Stimulated activated naive CD8-positive, alpha-beta T cell treated with anti-CD3 and anti-CD28 coated beads, Interleukin-15, amount 100 ng/mL, for 72 hours (primary cell): ENCODE measurements at regions not wholly inside any gene's neighbourhood (a gene's known extent, or its start where the extent isn't known, plus 50 kb on each side); places are given as distances from the start of the nearest gene placed in this dataset.

Source experiments
- ATAC-seq: fragments of 150-1000 bp; cut with Tn5 transposase; 2 replicates; pipeline ENCODE4 v1.10.0; 2021; ENCODE audit warnings: mild to moderate bottlenecking, moderate library complexity
- DNase-seq, 2 donors: peaks; one replicate each; pipeline ENCODE4 v3.0.0; 2021 to 2022
- H3K27ac Mint-ChIP-seq, 2 donors: one replicate each; pipeline ENCODE4 v1.8.0; 2022; ENCODE audit warnings: mild to moderate bottlenecking in 2 of 2, mixed read lengths in 2 of 2, moderate library complexity in 2 of 2
- H3K27me3 Mint-ChIP-seq: one replicate; pipeline ENCODE4 v1.8.0; 2022; ENCODE audit warnings: mixed read lengths
- H3K4me1 Mint-ChIP-seq: one replicate; pipeline ENCODE4 v1.8.0; 2022; ENCODE audit warnings: mild to moderate bottlenecking, mixed read lengths
- H3K4me3 Mint-ChIP-seq, 2 donors: one replicate each; pipeline ENCODE4 v1.8.0; 2022; ENCODE audit warnings: mild to moderate bottlenecking in 2 of 2, mixed read lengths in 2 of 2, moderate library complexity in 1 of 2
- H3K9me3 Mint-ChIP-seq, 2 donors: one replicate each; pipeline ENCODE4 v1.8.0; 2022; ENCODE audit warnings: mixed read lengths in 2 of 2

DNA sequence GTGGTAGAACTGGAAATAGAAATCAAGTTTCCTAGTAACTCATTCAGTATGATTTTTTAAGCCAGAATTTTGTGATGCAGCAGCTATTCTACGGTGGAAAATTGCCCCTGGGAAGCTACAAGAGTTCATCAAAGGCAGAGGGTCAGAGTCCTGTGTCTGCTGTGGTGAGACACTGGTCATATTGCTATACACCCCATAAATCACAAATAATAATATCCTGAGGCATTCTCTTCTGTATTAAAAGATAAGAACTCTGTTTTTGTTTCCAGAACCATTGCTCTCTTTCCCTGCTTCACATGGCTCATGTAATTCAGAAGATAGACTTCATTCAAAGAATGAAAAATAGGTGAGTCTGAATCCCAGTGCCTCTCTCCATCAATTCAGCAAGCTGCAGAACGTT lies 188.8 kb upstream of the NOCT start:
- ATAC-seq, result no peak
- no peak overlapping the region for H3K4me3 Mint-ChIP-seq

DNA sequence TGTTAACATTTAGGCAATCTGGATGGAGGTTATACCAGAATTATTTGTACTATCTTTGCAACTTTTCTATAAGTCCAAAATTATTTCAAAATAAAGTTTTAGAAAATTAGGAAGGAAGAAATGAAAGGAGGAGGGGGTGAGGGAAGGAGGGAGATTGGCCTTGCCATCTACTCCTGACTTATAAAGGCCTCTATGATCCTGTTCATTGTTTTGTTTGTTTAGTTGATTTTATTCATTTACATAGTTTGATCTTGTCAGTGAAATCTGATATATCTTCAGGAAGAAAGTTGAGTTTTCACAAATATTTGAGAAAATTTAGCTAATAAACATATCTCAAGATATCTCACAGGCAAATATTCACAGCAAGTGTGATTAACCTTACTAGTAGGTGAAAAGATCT lies 189.3 kb upstream of the NOCT start:
- no peak overlapping the region for H3K4me3 Mint-ChIP-seq
- H3K27ac Mint-ChIP-seq, result no peak overlapping the region
- H3K27me3 Mint-ChIP-seq, result no peaks in the 10 kb centered on the region
- no peaks in the 10 kb centered on the region for H3K9me3 Mint-ChIP-seq
- no peaks in the 10 kb centered on the region for H3K4me1 Mint-ChIP-seq
- DNase-seq (no peak), ATAC-seq (no peak)

More for the DNA sequence above, 188.8 kb upstream of the NOCT start:
- Mint-ChIP-seq H3K4me1 (no peaks in the 10 kb centered on the region), H3K9me3 (no peaks in the 10 kb centered on the region), H3K27ac (no peak overlapping the region), H3K27me3 (no peaks in the 10 kb centered on the region)
- no peak for DNase-seq

DNA sequence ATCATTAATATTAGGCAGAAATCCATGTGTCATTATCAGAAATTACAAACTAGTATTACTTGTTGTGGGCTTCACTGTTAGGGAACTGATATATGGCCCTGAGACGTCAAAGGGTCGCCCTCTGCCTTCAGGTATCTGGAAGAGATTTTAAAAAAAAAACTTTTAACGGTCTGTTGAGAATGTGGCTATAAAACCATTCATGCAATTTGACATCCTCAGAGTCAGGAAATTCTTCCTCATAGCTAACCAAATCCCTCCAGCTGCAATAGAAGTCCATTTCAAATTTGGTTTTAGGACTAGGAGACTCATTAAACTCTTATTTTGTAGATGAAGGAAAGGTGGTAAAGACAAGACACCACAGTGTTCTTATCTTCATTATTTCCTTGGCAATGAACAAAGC lies 194.2 kb upstream of the NOCT start:
- Mint-ChIP-seq H3K27ac (no peak overlapping the region), H3K4me1 (no peaks in the 10 kb centered on the region), H3K9me3 (peaks cover 0 to 7% of the 10 kb centered on the region in 2 donors), H3K27me3 (peaks cover 8% of the 10 kb centered on the region), H3K4me3 (no peak overlapping the region)
- no peak for ATAC-seq
- DNase-seq, result no peak

DNA sequence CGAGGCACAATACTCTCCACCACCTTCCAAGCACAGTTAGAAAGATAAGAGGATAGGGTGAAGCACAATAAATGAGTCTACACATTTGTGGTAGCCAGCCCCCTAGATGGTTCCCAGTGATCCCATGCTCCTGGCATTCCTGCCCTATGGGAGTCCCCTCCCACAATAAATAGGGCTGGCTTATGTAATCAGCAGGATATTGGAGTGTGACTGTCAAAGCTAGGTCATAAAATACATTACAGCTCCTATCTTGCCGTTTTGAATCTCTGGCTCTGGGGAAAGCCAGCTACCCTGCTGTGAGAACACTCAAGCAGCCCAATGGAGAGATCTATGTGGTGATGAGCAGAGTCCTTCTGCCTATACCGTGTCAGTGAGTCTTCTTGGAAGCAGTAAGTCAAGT lies 198.7 kb upstream of the NOCT start:
- H3K9me3 Mint-ChIP-seq, result peaks cover 0 to 7% of the 10 kb centered on the region in 2 donors
- H3K27ac Mint-ChIP-seq, result no peak overlapping the region
- H3K4me1 Mint-ChIP-seq, result no peaks in the 10 kb centered on the region
- no peak for ATAC-seq
- DNase-seq, result no peak
- H3K27me3 Mint-ChIP-seq, result peaks cover 21% of the 10 kb centered on the region
- H3K4me3 Mint-ChIP-seq, result no peak overlapping the region

DNA sequence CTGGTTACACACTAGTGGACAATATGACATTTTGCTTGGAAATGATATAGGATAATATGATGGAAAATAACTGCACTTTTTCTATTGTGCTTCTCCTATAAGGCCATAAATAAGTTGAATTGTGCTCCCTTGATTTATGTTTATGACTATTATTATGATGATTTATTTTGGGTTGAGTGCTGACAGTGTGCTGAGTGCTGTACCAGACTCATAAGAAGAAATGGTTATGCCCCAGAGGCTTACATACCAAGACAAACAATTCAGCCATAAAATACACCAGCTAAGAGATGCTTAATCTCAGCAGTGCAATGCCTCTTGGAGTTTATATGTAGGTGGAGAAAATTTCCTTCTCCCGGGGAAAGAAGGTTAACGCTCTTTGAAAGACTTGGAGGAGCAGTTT lies 199.8 kb upstream of the NOCT start:
- H3K9me3 Mint-ChIP-seq, result peaks cover 0 to 7% of the 10 kb centered on the region in 2 donors
- H3K27me3 Mint-ChIP-seq, result peaks cover 23% of the 10 kb centered on the region
- no peaks in the 10 kb centered on the region for H3K4me1 Mint-ChIP-seq
- ATAC-seq, result no peak
- no peak for DNase-seq
- H3K27ac Mint-ChIP-seq, result no peak overlapping the region
- no peak overlapping the region for H3K4me3 Mint-ChIP-seq

DNA sequence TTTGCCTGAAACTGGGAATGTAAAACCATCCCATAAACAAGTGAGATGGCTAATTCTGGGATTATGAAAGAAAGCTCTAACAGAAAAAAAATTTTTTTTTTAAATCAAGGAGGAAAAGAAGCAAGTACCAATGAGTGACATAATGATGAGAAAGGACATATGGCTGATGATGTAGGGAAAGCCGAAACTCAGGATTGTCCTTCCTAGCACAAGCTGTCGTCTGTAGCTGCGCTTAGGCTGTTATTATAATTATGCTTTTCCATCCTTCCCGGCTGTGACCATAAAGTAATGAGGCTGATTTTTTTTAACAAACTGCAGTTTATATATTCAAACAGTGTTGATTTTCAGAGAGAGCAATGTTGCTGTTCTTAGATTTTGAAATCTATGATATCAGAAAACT lies 209.8 kb upstream of the NOCT start:
- Mint-ChIP-seq H3K9me3 (no peaks in the 10 kb centered on the region), H3K27me3 (peaks cover 47% of the 10 kb centered on the region), H3K4me3 (no peak overlapping the region), H3K27ac (no peak overlapping the region), H3K4me1 (no peaks in the 10 kb centered on the region)
- ATAC-seq (no peak), DNase-seq (no peak)

DNA sequence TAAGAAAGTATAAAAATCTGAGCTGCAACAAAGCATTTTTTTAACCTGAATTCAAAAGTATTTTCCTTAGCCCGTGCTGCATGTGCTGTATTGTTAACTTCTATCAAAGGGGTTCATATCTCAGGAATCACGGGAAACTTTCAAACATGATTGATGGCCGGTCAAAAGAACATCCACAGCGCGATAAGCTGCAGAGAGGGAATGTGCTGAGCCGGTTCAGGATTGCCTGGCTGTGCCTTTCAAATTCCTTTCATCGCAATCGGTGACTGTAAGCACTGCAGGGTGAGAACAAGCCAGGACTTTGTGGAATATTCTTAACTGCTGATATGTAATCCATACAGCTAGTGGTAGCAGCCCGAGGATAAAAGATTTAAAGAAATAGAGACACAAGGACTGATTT lies 210.9 kb upstream of the NOCT start:
- H3K27ac Mint-ChIP-seq, result no peak overlapping the region
- no peak overlapping the region for H3K4me3 Mint-ChIP-seq
- peaks cover 47% of the 10 kb centered on the region for H3K27me3 Mint-ChIP-seq
- ATAC-seq (no peak), DNase-seq (no peak)
- H3K4me1 Mint-ChIP-seq, result no peaks in the 10 kb centered on the region
- peaks cover 0 to 2% of the 10 kb centered on the region in 2 donors for H3K9me3 Mint-ChIP-seq

DNA sequence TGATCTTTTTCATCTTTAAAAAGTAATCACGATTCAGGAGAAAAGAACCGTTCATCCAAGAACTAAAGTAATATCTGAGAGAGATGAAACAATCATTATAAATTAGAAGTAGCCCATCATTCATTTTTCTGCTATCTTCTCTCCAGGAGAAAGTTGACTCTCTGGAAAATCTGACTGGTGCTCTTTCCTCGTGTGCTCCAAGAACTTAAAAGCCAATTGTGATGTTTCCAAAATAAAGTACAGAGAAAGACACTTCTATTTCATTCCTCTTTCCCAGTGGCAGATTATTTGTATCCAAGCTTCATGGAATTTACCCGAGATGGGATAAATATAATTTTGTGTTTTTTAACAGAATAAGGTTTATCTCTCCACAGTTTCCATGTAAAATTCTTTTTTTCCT lies 212.5 kb upstream of the NOCT start:
- no peaks in the 10 kb centered on the region for H3K4me1 Mint-ChIP-seq
- no peak for ATAC-seq
- H3K4me3 Mint-ChIP-seq, result no peak overlapping the region
- no peak overlapping the region for H3K27ac Mint-ChIP-seq
- peaks cover 0 to 5% of the 10 kb centered on the region in 2 donors for H3K9me3 Mint-ChIP-seq
- DNase-seq, result no peak
- peaks cover 36% of the 10 kb centered on the region for H3K27me3 Mint-ChIP-seq

DNA sequence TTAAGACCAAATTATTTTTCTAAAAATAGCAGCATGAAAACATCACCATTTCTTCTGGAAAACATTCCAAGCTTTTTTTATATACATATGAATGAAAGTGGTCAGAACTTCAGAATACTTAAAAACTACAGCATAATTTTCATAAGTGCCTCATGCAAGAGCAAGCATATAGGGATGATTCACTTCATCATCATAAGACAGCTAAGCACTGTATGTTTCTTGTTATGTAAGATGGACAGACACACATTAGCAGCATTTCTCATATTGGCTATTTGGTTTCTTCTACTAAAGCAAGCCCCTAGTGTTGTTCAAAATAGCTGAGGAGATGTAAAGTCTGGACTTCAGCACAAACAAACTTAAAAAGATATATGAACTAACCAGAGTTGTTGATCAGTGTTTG lies 213.1 kb upstream of the NOCT start:
- Mint-ChIP-seq H3K9me3 (peaks cover 0 to 5% of the 10 kb centered on the region in 2 donors), H3K4me3 (no peak overlapping the region), H3K27me3 (peaks cover 31% of the 10 kb centered on the region), H3K4me1 (no peaks in the 10 kb centered on the region), H3K27ac (no peak overlapping the region)
- no peak for ATAC-seq
- no peak for DNase-seq

DNA sequence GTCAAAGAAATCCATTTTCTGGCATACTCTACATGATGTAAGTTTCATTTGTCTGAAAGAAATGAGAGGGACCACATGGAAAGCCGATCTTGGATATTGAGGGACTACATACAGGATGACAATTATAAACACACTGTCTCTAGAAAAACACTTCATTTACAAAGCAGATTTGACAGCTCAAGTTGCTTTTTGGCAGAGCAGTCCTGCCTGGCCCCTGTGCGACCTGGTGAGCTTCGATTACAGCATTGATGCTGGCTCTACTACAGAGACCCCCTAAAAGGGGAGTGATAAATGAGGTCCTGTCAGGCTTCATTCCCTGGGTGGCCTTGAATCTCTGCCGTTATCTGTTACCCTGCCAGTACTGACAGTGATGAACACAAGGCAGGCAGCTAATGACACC lies 215.2 kb upstream of the NOCT start:
- Mint-ChIP-seq H3K9me3 (peaks cover 0 to 5% of the 10 kb centered on the region in 2 donors), H3K4me3 (no peak overlapping the region), H3K4me1 (no peaks in the 10 kb centered on the region), H3K27ac (no peak overlapping the region), H3K27me3 (peaks cover 21% of the 10 kb centered on the region)
- ATAC-seq, result no peak
- DNase-seq, result no peak

DNA sequence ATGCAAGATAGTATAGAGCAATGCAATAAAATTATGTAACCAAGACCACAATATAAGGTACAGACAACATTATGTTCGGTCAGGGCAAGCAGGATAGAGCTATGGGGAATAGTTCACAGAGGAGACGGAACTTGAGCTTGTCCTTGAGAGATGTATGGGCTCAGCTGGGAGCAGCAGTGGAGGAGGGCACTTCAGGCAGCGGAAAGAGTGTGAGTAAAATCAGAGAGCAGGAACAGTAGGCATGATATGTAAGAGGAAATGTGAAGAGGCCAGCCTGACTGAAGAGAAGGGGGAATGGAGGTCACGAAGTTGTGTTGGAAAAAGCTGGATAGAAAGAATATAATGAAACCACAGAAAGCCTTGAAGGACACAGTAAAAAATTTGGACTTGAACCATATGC lies 217.2 kb upstream of the NOCT start:
- no peak overlapping the region for H3K4me3 Mint-ChIP-seq
- H3K27me3 Mint-ChIP-seq, result peaks cover 8% of the 10 kb centered on the region
- H3K4me1 Mint-ChIP-seq, result no peaks in the 10 kb centered on the region
- DNase-seq (no peak), ATAC-seq (no peak)
- no peak overlapping the region for H3K27ac Mint-ChIP-seq
- H3K9me3 Mint-ChIP-seq, result peaks cover 0 to 5% of the 10 kb centered on the region in 2 donors

DNA sequence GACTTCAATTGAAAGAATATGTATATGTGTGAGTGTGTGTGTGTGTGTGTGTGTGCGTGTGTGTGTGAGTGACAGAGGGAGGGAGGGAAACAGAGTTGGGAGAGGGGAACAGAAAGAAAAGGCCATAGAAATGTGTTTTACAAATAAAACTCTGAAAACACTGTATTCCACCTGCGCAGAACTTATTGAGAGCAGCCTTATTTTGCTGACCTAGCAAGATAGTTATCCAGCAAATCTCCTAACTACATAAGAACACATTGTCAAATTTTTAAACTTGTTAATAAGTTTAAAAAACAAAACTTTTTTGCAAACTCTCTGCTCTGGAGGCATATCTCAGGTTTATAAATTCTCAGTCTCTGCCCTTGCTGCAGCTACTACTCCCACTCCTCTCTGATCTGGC lies 217.9 kb upstream of the NOCT start:
- peaks cover 0 to 5% of the 10 kb centered on the region in 2 donors for H3K9me3 Mint-ChIP-seq
- peaks cover 8% of the 10 kb centered on the region for H3K27me3 Mint-ChIP-seq
- no peaks in the 10 kb centered on the region for H3K4me1 Mint-ChIP-seq
- ATAC-seq, result no peak
- DNase-seq, result no peak
- H3K27ac Mint-ChIP-seq, result no peak overlapping the region
- H3K4me3 Mint-ChIP-seq, result no peak overlapping the region

DNA sequence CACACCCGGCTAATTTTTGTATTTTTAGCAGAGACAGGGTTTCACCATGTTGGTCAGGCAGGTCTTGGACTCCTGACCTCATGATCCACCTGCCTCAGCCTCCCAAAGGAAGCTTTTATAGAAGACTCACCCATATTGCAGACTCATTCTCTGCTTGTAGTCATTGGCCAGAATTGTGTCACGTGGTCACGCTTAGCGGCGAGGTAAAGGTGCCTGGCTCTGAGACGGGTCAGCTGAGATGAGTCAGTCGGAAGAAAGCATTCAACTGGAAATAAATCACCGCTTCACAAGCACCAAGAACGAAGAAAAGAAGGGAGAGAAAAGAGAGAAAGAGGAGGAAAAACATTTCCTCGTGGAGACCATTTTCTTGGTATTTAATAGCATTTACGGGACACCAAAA lies 218.8 kb upstream of the NOCT start:
- H3K27ac Mint-ChIP-seq, result no peak overlapping the region
- no peak for DNase-seq
- no peak overlapping the region for H3K4me3 Mint-ChIP-seq
- H3K9me3 Mint-ChIP-seq, result peaks cover 0 to 5% of the 10 kb centered on the region in 2 donors
- peaks cover 8% of the 10 kb centered on the region for H3K27me3 Mint-ChIP-seq
- no peaks in the 10 kb centered on the region for H3K4me1 Mint-ChIP-seq
- no peak for ATAC-seq

DNA sequence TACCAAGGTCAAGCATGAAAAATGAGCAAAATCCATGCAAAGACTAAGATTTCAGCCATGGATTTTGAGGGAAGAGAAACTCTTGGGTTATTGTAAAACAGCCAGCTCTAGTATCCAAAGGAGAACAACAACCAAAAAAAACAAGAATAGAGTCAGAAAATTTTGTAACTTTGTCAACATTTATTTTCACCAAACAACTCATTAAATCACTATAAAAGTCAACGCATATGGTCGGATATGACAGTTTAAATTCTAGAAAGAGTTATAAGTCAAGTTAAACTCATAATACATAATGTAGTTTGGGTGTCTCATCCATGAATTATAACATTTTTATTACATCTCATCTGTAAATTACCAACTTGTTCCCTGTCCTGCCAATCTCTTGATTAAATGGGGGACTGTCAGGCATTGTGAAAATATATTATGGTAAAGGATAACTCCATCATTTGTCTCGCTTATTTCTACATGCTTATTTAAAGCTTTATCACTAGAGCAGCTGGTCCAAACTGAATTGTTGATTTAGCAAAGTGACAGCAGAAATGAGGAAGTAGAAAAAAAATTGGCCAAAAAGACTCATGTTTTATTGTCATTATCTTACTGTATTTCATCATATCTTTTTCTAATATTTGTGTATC lies 224.8 kb upstream of the NOCT start:
- no peak overlapping the region for H3K4me3 Mint-ChIP-seq
- H3K27ac Mint-ChIP-seq, result no peak overlapping the region
- no peaks in the 10 kb centered on the region for H3K4me1 Mint-ChIP-seq
- DNase-seq (no peak), ATAC-seq (no peak)
- H3K9me3 Mint-ChIP-seq, result no peaks in the 10 kb centered on the region
- H3K27me3 Mint-ChIP-seq, result no peaks in the 10 kb centered on the region

DNA sequence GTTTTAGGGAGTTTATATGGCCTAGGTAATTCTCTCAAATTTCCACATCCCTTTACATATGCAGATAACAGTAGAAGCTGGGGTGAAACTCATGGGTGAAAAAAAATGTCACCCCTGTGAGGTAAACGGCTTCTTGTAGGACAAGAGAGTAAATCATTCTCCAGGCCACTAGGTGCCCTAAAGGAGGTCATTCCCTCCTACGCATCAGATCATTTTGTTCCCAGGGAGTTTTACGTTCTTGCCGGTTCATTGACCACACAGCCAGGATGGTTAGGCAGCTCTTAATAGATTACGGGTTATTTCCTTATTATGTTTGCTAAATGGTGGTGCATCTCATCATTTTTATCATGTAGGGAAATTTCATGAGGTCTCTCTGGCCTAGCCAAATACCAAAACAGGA lies 225.8 kb upstream of the NOCT start:
- DNase-seq, result no peak

DNA sequence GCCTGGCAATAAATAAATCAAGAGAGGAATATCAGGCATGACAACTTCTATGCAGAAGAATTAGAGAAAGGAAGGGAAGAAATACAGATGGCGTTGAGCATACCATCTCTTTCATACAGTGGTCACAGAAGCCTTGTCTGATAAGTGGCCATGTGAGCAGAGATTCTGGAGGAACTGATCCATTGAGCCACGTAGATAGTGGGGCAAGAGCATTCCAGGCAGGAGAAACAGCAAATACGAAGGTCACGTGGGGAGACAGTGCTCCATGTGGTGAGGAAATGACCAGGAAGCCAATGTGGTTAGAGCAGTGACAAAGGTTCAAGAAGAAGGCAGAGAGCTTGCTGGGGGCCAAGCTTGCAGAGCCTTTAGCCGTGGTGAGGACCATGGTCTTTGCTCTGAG lies 226.7 kb upstream of the NOCT start:
- no peak for DNase-seq
- H3K9me3 Mint-ChIP-seq, result no peaks in the 10 kb centered on the region
- H3K4me1 Mint-ChIP-seq, result no peaks in the 10 kb centered on the region
- H3K4me3 Mint-ChIP-seq, result no peak overlapping the region
- no peak overlapping the region for H3K27ac Mint-ChIP-seq
- H3K27me3 Mint-ChIP-seq, result no peaks in the 10 kb centered on the region
- ATAC-seq, result no peak

More for the DNA sequence above, 225.8 kb upstream of the NOCT start:
- Mint-ChIP-seq H3K4me1 (no peaks in the 10 kb centered on the region), H3K9me3 (no peaks in the 10 kb centered on the region), H3K27me3 (no peaks in the 10 kb centered on the region), H3K4me3 (no peak overlapping the region), H3K27ac (no peak overlapping the region)
- ATAC-seq, result no peak

DNA sequence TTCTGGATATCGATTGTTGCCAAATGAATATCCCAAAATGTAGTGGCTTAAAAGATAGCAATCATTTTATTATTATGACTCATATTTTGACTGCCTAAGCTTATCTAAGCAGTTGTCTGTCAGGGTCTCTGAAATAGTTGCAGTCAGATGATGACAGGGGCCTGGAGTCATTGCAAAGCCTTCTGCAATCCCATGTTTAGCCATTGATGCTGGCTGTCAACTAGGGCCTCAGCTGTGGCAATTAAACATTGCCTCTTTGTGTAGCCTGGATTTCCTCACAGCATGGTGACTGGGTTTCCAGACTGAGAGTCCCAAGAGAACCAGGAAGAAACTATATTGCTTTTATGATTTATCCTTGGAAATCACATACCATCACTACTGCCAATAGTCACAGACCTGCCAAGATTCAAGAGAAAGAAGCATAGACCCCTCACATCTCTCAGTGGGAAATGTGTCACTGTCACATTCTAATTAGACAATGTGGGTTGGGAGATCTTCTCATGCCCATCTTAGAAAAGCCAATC lies 227.3 kb upstream of the NOCT start:
- ATAC-seq (no peak), DNase-seq (no peak)
- no peak overlapping the region for H3K4me3 Mint-ChIP-seq
- no peaks in the 10 kb centered on the region for H3K9me3 Mint-ChIP-seq
- H3K27me3 Mint-ChIP-seq, result no peaks in the 10 kb centered on the region
- H3K27ac Mint-ChIP-seq, result no peak overlapping the region
- H3K4me1 Mint-ChIP-seq, result no peaks in the 10 kb centered on the region
